Ovary (tissue), 7 donors: ENCODE measurements at regions not wholly inside any gene's neighbourhood (a gene's known extent, or its start where the extent isn't known, plus 50 kb on each side); places are given as distances from the start of the nearest gene placed in this dataset.

ENCODE experiments used
- DNase-seq, 5 donors: peaks; one replicate each; pipeline ENCODE4 v3.0.0-alpha.2; 2019 to 2020
- H3K27ac ChIP-seq, 2 donors: fragments of 200-600 bp; one replicate each; pipeline versions ENCODE4 v1.5.1 to v1.8.0; 2019 to 2022
- H3K27me3 ChIP-seq: fragments of 200-600 bp; one replicate; pipeline ENCODE4 v1.8.0; 2022
- H3K36me3 ChIP-seq: fragments of 200-600 bp; sonication (generic); one replicate; pipeline ENCODE4 v1.5.1; 2019
- H3K4me1 ChIP-seq: one replicate; pipeline ENCODE4 v1.8.1; 2013; ENCODE audit warnings: mild to moderate bottlenecking, moderate library complexity; ENCODE audit not compliant: insufficient read depth
- H3K4me3 ChIP-seq: fragments of 200-600 bp; sonication (generic); one replicate; pipeline ENCODE4 v1.5.1; 2017
- H3K9me3 ChIP-seq, 2 donors: fragments of 200-600 bp in 1 of 2; sonication (generic) in 1 of 2; one replicate each; pipeline versions ENCODE4 v1.5.1 to v1.8.1; 2013 to 2019; ENCODE audit warnings: mild to moderate bottlenecking in 1 of 2, moderate library complexity in 1 of 2
- CTCF ChIP-seq, 3 donors: fragments of 450-650 bp in 2 of 3; fragments of 200-600 bp in 1 of 3; IDR thresholded peaks; one replicate each; pipeline versions ENCODE4 v1.5.1 to v1.8.0; 2016 to 2022; ENCODE audit warnings: antibody characterized with exemption in 3 of 3, mild to moderate bottlenecking in 1 of 3
- EP300 ChIP-seq: sonication (generic); formaldehyde crosslinking; IDR thresholded peaks from one replicate; pipeline ENCODE4 v1.6.1; 2017; ENCODE audit warnings: antibody characterized with exemption
- POLR2A ChIP-seq: fragments of 450-650 bp; IDR thresholded peaks from one replicate; pipeline ENCODE4 v1.6.1; 2017; ENCODE audit warnings: antibody characterized with exemption, mild to moderate bottlenecking, moderate library complexity
- WGBS, 3 donors: extraction: QIAGEN DNeasy Blood & Tissue Kit in 1 of 3; methylation state at CpG; one replicate each; pipeline versions ENCODE4 v1.1.5 to v1.1.7; 2013 to 2017; 5-methylcytosine and 5-hydroxymethylcytosine counted together
- intact Hi-C, 4 donors: fragments of 100-400 bp; cut with DNase I; formaldehyde crosslinking; loops; one replicate each; pipeline versions ENCODE4 v1.11.0 to v1.15.1; 2022 to 2023
- donor health status: DM: no; HTN: no; CAD: no; lungs with moderate emphysema.
- donor health status: DM: no; HTN: no; CAD: no.
- donor health status: Bipolar disorder and iron deficiency.
- donor health status: DM: no; HTN: no; CAD: no.
- donor health status: DM: yes; HTN: yes; CAD: no.

- no peak overlapping the region for H3K27ac ChIP-seq
- no peaks in the 10 kb centered on the region for H3K36me3 ChIP-seq
- H3K27me3 ChIP-seq = no peaks in the 10 kb centered on the region
- TF ChIP-seq CTCF (IDR thresholded peaks at IDR 0.05) (no peak), POLR2A (no peak), EP300 (no peak)
- no peaks in the 10 kb centered on the region for H3K9me3 ChIP-seq
- H3K4me3 ChIP-seq = no peak overlapping the region
- DNase-seq = no peak
- H3K4me1 ChIP-seq = no peaks in the 10 kb centered on the region
- intact Hi-C loops = no loop called here
These were observed 510.2 kb downstream of the NTRK3 start for GRCh38 chr15:87746333-87746732.

- TF ChIP-seq CTCF (IDR thresholded peaks at IDR 0.05) (no peak), POLR2A (no peak), EP300 (no peak)
- Histone ChIP-seq H3K4me1 (no peaks in the 10 kb centered on the region), H3K4me3 (no peak overlapping the region), H3K36me3 (no peaks in the 10 kb centered on the region), H3K9me3 (no peaks in the 10 kb centered on the region), H3K27ac (no peak overlapping the region), H3K27me3 (no peaks in the 10 kb centered on the region)
- 61 to 75% (median 62%) methylated on average over 2 of the region's 2 CpGs for WGBS, 3 donors
- DNase-seq = no peak
- intact Hi-C loops = no loop called here
These were observed 511.7 kb downstream of the NTRK3 start for GRCh38 chr15:87744815-87745214.

- DNase-seq = no peak
- H3K27me3 ChIP-seq = no peaks in the 10 kb centered on the region
- 47 to 54% (median 52%) methylated on average over 3 of the region's 3 CpGs for WGBS, 3 donors
- TF ChIP-seq EP300 = no peak
- no peak for TF ChIP-seq CTCF (IDR thresholded peaks at IDR 0.05)
- no peak for TF ChIP-seq POLR2A
- H3K9me3 ChIP-seq = no peaks in the 10 kb centered on the region
- no peak overlapping the region for H3K4me3 ChIP-seq
- no peak overlapping the region for H3K27ac ChIP-seq
- intact Hi-C loops = no loop called here
- no peaks in the 10 kb centered on the region for H3K4me1 ChIP-seq
- no peaks in the 10 kb centered on the region for H3K36me3 ChIP-seq
These were observed 513.0 kb downstream of the NTRK3 start for GRCh38 chr15:87743562-87743961.

GRCh38 chr15:87741350-87741749, 515.2 kb downstream of the NTRK3 start:
- no peak for DNase-seq
- Histone ChIP-seq H3K27ac (no peak overlapping the region), H3K36me3 (no peaks in the 10 kb centered on the region), H3K4me3 (no peak overlapping the region), H3K27me3 (no peaks in the 10 kb centered on the region), H3K9me3 (no peaks in the 10 kb centered on the region), H3K4me1 (no peaks in the 10 kb centered on the region)
- no peak for TF ChIP-seq CTCF (IDR thresholded peaks at IDR 0.05)
- intact Hi-C loops = no loop called here
- WGBS, 3 donors = 72 to 82% (median 80%) methylated on average over 3 of the region's 3 CpGs
